H1 (cell line): ENCODE measurements at regions not wholly inside any gene's neighbourhood (a gene's known extent, or its start where the extent isn't known, plus 50 kb on each side); places are given as distances from the start of the nearest gene placed in this dataset.

Source experiments
- CTCF ChIA-PET: fragments of 300-600 bp; sonication (Branson Sonifier 250); formaldehyde crosslinking; loops from one replicate; lab custom pipeline; 2021; ENCODE audit not compliant: partially characterized antibody; lab: Charles Lee
- POLR2A ChIA-PET: fragments of 300-600 bp; sonication (Branson Sonifier 250); formaldehyde crosslinking; loops from one replicate; lab custom pipeline; 2021; ENCODE audit warnings: inconsistent platforms; ENCODE audit not compliant: partially characterized antibody; lab: Charles Lee
- DNase-seq, 2 experiments: peaks; one replicate each; pipeline versions ENCODE4 v3.0.0 to v3.0.0-alpha.2; 2010 to 2022; ENCODE audit warnings: low spot score in 2 of 2, low read depth in 1 of 2, mixed read lengths in 1 of 2
- FAIRE-seq: peaks from 2 replicates; lab custom pipeline; 2011; peaks lifted over from hg19 to GRCh38; lab: Jason Lieb, UNC
- H2AFZ ChIP-seq: 2 replicates; pipeline ENCODE4 v1.8.1; 2012; ENCODE audit warnings: low read length, inconsistent platforms
- H2AK5ac ChIP-seq: 2 replicates; pipeline ENCODE4 v1.6.1; 2013; ENCODE audit warnings: low read depth, low read length
- H2BK120ac ChIP-seq: replicated peaks from 2 replicates; pipeline ENCODE3; 2013; ENCODE audit warnings: low read depth, low read length, inconsistent platforms
- H2BK12ac ChIP-seq: 2 replicates; pipeline ENCODE4 v1.6.1; 2013; ENCODE audit warnings: low read depth, low read length
- H2BK15ac ChIP-seq: 2 replicates; pipeline ENCODE4 v1.6.1; 2013; ENCODE audit warnings: low read length
- H2BK20ac ChIP-seq: 2 replicates; pipeline ENCODE4 v1.6.1; 2013; ENCODE audit warnings: low read length
- H2BK5ac ChIP-seq: 2 replicates; pipeline ENCODE4 v1.6.1; 2013; ENCODE audit warnings: low read depth, low read length
- H3K14ac ChIP-seq: 2 replicates; pipeline ENCODE4 v1.6.1; 2013; ENCODE audit warnings: inconsistent platforms; ENCODE audit not compliant: insufficient read length
- H3K18ac ChIP-seq: 2 replicates; pipeline ENCODE4 v1.6.1; 2013; ENCODE audit warnings: low read length; ENCODE audit errors: extremely low read depth
- H3K23ac ChIP-seq: 2 replicates; pipeline ENCODE4 v1.6.1; 2013; ENCODE audit warnings: inconsistent platforms; ENCODE audit not compliant: insufficient read length
- H3K23me2 ChIP-seq: 2 replicates; pipeline ENCODE4 v1.6.1; 2013; ENCODE audit warnings: low read depth, low read length
- H3K27ac ChIP-seq: 2 replicates; pipeline ENCODE4 v1.6.1; 2011; ENCODE audit warnings: low read depth, low read length, inconsistent platforms
- H3K27me3 ChIP-seq, 4 experiments: replicated peaks in 1 of 4; 1 replicate in 1 of 4; 2 replicates in 3 of 4; pipeline versions ENCODE4 v1.6.1 to v1.8.1; 2011 to 2013; ENCODE audit warnings: low read length in 3 of 4, mild to moderate bottlenecking in 3 of 4, inconsistent platforms in 2 of 4, mixed read lengths in 2 of 4, moderate library complexity in 1 of 4; ENCODE audit not compliant: control insufficient read depth in 3 of 4, insufficient read depth in 3 of 4; ENCODE audit errors: extremely low read depth in 1 of 4
- H3K36me3 ChIP-seq, 4 experiments: 2 replicates each; pipeline versions ENCODE4 v1.6.1 to v1.8.1; 2011 to 2013; ENCODE audit warnings: mild to moderate bottlenecking in 4 of 4, low read length in 3 of 4, moderate library complexity in 2 of 4, control low read depth in 1 of 4, inconsistent platforms in 1 of 4; ENCODE audit not compliant: insufficient read depth in 4 of 4, control insufficient read depth in 2 of 4
- H3K4ac ChIP-seq: replicated peaks from 2 replicates; pipeline ENCODE3; 2013; ENCODE audit warnings: low read length, low read depth, mixed read lengths, inconsistent platforms; ENCODE audit not compliant: insufficient read length
- H3K4me1 ChIP-seq, 4 experiments: replicated peaks in 1 of 4; 1 replicate in 1 of 4; 2 replicates in 3 of 4; pipeline versions ENCODE4 v1.6.1 to v1.8.1; 2011 to 2013; ENCODE audit warnings: low read length in 3 of 4, inconsistent platforms in 2 of 4, mixed read lengths in 1 of 4; ENCODE audit not compliant: insufficient read depth in 4 of 4, control insufficient read depth in 3 of 4
- H3K4me2 ChIP-seq, 2 experiments: 2 replicates each; pipeline versions ENCODE4 v1.6.1 to v1.8.1; 2011 to 2013; ENCODE audit warnings: low read depth in 2 of 2, low read length in 2 of 2, control low read depth in 1 of 2, inconsistent platforms in 1 of 2, mild to moderate bottlenecking in 1 of 2; ENCODE audit not compliant: insufficient read depth in 1 of 2
- H3K4me3 ChIP-seq, 4 experiments: fragments of 200-600, 300-600 bp in 1 of 4; sonication (generic), shearing (Covaris generic), sonication (Bioruptor Twin) in 1 of 4; 2 replicates each; pipeline versions ENCODE4 v1.5.1 to v1.8.1; 2011 to 2016; ENCODE audit warnings: low read length in 4 of 4, low read depth in 3 of 4, control low read depth in 2 of 4, inconsistent platforms in 2 of 4, mild to moderate bottlenecking in 2 of 4, mixed read lengths in 1 of 4, moderate library complexity in 1 of 4; ENCODE audit not compliant: insufficient read depth in 2 of 4; ENCODE audit errors: extremely low read depth in 1 of 4
- H3K56ac ChIP-seq: replicated peaks from 2 replicates; pipeline ENCODE3; 2013; ENCODE audit warnings: low read depth, mild to moderate bottlenecking, mixed read lengths, low read length, inconsistent platforms; ENCODE audit not compliant: insufficient read length
- H3K79me1 ChIP-seq: 2 replicates; pipeline ENCODE4 v1.6.1; 2013; ENCODE audit warnings: low read depth, low read length, control low read depth
- H3K79me2 ChIP-seq, 2 experiments: 2 replicates each; pipeline versions ENCODE4 v1.6.1 to v1.8.1; 2012 to 2013; ENCODE audit warnings: low read length in 2 of 2, mild to moderate bottlenecking in 2 of 2, inconsistent platforms in 1 of 2; ENCODE audit not compliant: insufficient read depth in 2 of 2, control insufficient read depth in 1 of 2
- H3K9ac ChIP-seq, 4 experiments: replicated peaks in 1 of 4; 1 replicate in 1 of 4; 2 replicates in 3 of 4; pipeline versions ENCODE4 v1.6.1 to v1.8.1; 2011 to 2013; ENCODE audit warnings: low read depth in 3 of 4, low read length in 3 of 4, control low read depth in 2 of 4, mild to moderate bottlenecking in 2 of 4, moderate library complexity in 2 of 4, inconsistent platforms in 1 of 4; ENCODE audit errors: extremely low read depth in 1 of 4
- H3K9me3 ChIP-seq, 2 experiments: 2 replicates each; pipeline versions ENCODE4 v1.6.1 to v1.8.1; 2012 to 2013; ENCODE audit warnings: mild to moderate bottlenecking in 2 of 2, moderate library complexity in 2 of 2, control low read depth in 1 of 2, inconsistent platforms in 1 of 2, low read depth in 1 of 2, low read length in 1 of 2, mixed read lengths in 1 of 2; ENCODE audit not compliant: insufficient read depth in 2 of 2
- H4K20me1 ChIP-seq, 2 experiments: replicated peaks in 1 of 2; 2 replicates each; pipeline versions ENCODE3 to v1.8.1; 2011 to 2013; ENCODE audit warnings: inconsistent platforms in 2 of 2, low read length in 2 of 2, mild to moderate bottlenecking in 1 of 2; ENCODE audit not compliant: insufficient read depth in 2 of 2, control insufficient read depth in 1 of 2
- H4K5ac ChIP-seq: 2 replicates; pipeline ENCODE4 v1.6.1; 2013; ENCODE audit warnings: low read length, low read depth, mixed read lengths, inconsistent platforms; ENCODE audit not compliant: insufficient read length
- H4K8ac ChIP-seq: 2 replicates; pipeline ENCODE4 v1.8.0; 2013; ENCODE audit warnings: mild to moderate bottlenecking, moderate library complexity, low read length, inconsistent platforms; ENCODE audit not compliant: insufficient read depth; ENCODE audit errors: extremely low read depth
- H4K91ac ChIP-seq: replicated peaks from 2 replicates; pipeline ENCODE3; 2013; ENCODE audit warnings: low read length, mixed read lengths, inconsistent platforms; ENCODE audit not compliant: insufficient read length
- ATF2 ChIP-seq: IDR thresholded peaks from 2 replicates; pipeline ENCODE4 v1.6.1; 2012; ENCODE audit warnings: low read length, inconsistent platforms
- BACH1 ChIP-seq: IDR thresholded peaks from 2 replicates; pipeline ENCODE4 v1.6.1; 2012; ENCODE audit warnings: low read length, improper control_type of control experiment
- GABPA ChIP-seq: IDR thresholded peaks from 2 replicates; pipeline ENCODE4 v1.6.1; 2011; ENCODE audit warnings: mild to moderate bottlenecking, low read length, moderate library complexity, borderline replicate concordance; ENCODE audit not compliant: insufficient read depth
- GTF2F1 ChIP-seq: IDR thresholded peaks from 2 replicates; pipeline ENCODE4 v1.6.1; 2012; ENCODE audit warnings: low read depth, low read length, improper control_type of control experiment, borderline replicate concordance
- MAFK ChIP-seq: IDR thresholded peaks from 2 replicates; pipeline ENCODE4 v1.6.1; 2012; ENCODE audit warnings: low read depth, mild to moderate bottlenecking, improper control_type of control experiment, low read length
- MAX ChIP-seq: IDR thresholded peaks from 2 replicates; pipeline ENCODE4 v1.6.1; 2012; ENCODE audit warnings: inconsistent platforms
- POLR2A ChIP-seq, 2 experiments: IDR thresholded peaks; 1 replicate in 1 of 2; 2 replicates in 1 of 2; pipeline ENCODE4 v1.6.1; 2011; ENCODE audit warnings: low read depth in 2 of 2, low read length in 2 of 2, mild to moderate bottlenecking in 2 of 2; ENCODE audit errors: control extremely low read depth in 1 of 2
- SP1 ChIP-seq: IDR thresholded peaks from 2 replicates; pipeline ENCODE4 v1.6.1; 2011; ENCODE audit warnings: low read depth, low read length
- SP2 ChIP-seq: IDR thresholded peaks from 2 replicates; pipeline ENCODE4 v1.6.1; 2012; ENCODE audit warnings: mild to moderate bottlenecking, low read length, inconsistent platforms
- USF2 ChIP-seq: IDR thresholded peaks from 2 replicates; pipeline ENCODE4 v1.6.1; 2011; ENCODE audit warnings: low read length, improper control_type of control experiment
- WGBS, 2 experiments: shearing (Covaris generic) in 1 of 2; methylation state at CpG; one replicate each; pipeline versions ENCODE4 v1.1.6 to v1.1.7; 2013 to 2015; ENCODE audit warnings: low lambda C conversion rate in 2 of 2, mixed read lengths in 2 of 2, inconsistent platforms in 1 of 2, low coverage in 1 of 2, missing lambda C conversion rate in 1 of 2; ENCODE audit not compliant: insufficient replicate concordance in 2 of 2, insufficient coverage in 1 of 2, insufficient read length in 1 of 2; ENCODE audit errors: extremely low coverage in 1 of 2, missing lambda C conversion rate in 1 of 2; 5-methylcytosine and 5-hydroxymethylcytosine counted together

GRCh38 chr10:3702569-3702968 lies 82.4 kb downstream of the KLF6 start:
- H3K79me2 ChIP-seq = no peaks in the 10 kb centered on the region
- no peak overlapping the region for H2AK5ac ChIP-seq
- POLR2A ChIA-PET = interaction anchor here (0.6 kb wide), 1 partner anchor 10 kb away, joined by 4 read pairs; no protein-coding TSS in a partner anchor
- no peak overlapping the region for H2BK5ac ChIP-seq
- H2BK20ac ChIP-seq = no peak overlapping the region
- no peak overlapping the region for H2BK15ac ChIP-seq
- no peak overlapping the region for H3K18ac ChIP-seq
- no peak overlapping the region for H4K8ac ChIP-seq
- H3K4me1 ChIP-seq = peaks cover 0 to 3% (median under 1%) of the 10 kb centered on the region in 4 experiments; a peak in 3 of 7 replicates
- H4K20me1 ChIP-seq = no peaks in the 10 kb centered on the region
- H4K91ac ChIP-seq = no peak overlapping the region
- H3K9me3 ChIP-seq = no peaks in the 10 kb centered on the region; a peak in 1 of 4 replicates
- H3K79me1 ChIP-seq = no peaks in the 10 kb centered on the region
- H3K9ac ChIP-seq = no peak overlapping the region
- no peak overlapping the region for H3K23ac ChIP-seq
- WGBS, 2 experiments = 94% methylated on average over 1 of the region's 1 CpG; no CpG with 5 or more reads in 1 of the 2 experiments
- no peak overlapping the region for H2BK120ac ChIP-seq
- no peak overlapping the region for H2BK12ac ChIP-seq
- DNase-seq (no peak), FAIRE-seq (no peak)
- H4K5ac ChIP-seq = no peak overlapping the region
- H3K36me3 ChIP-seq = no peaks in the 10 kb centered on the region
- H3K4me2 ChIP-seq = no peak overlapping the region
- H3K23me2 ChIP-seq = no peaks in the 10 kb centered on the region
- no peak overlapping the region for H3K14ac ChIP-seq
- H3K27ac ChIP-seq = no peak overlapping the region
- H3K4me3 ChIP-seq = no peak overlapping the region
- H3K56ac ChIP-seq = no peak overlapping the region
- no peak overlapping the region for H3K4ac ChIP-seq
- H2AFZ ChIP-seq = no peak overlapping the region
- CTCF ChIA-PET = interaction anchor here (1.0 kb wide), 1 partner anchor 1065 kb away, joined by 3 read pairs; no protein-coding TSS in a partner anchor
- H3K27me3 ChIP-seq = no peaks in the 10 kb centered on the region; a peak in 1 of 7 replicates
- no peak for TF ChIP-seq POLR2A (IDR thresholded peaks at IDR 0.05; ENCODE audit: control extremely low read depth in 1 of 2, low read depth in 2 of 2, low read length in 2 of 2)
- no peak for TF ChIP-seq BACH1
- no peak for TF ChIP-seq SP2
- no peak for TF ChIP-seq GTF2F1
- no peak for TF ChIP-seq USF2
- TF ChIP-seq GABPA = no peak
- no peak for TF ChIP-seq SP1
- no peak for TF ChIP-seq MAFK
- no peak for TF ChIP-seq MAX
- TF ChIP-seq ATF2 = no peak
